Fibroblast of skin of right quadriceps (primary cell): ENCODE measurements at regions not wholly inside any gene's neighbourhood (a gene's known extent, or its start where the extent isn't known, plus 50 kb on each side); places are given as distances from the start of the nearest gene placed in this dataset.

Source experiments
- DNase-seq: peaks from one replicate; pipeline ENCODE4 v3.0.0-alpha.2; 2013

- DNase-seq, result no peak
Observed at GRCh38 chr1:72365693-72366092, 83.4 kb upstream of the NEGR1 start.

DNA sequence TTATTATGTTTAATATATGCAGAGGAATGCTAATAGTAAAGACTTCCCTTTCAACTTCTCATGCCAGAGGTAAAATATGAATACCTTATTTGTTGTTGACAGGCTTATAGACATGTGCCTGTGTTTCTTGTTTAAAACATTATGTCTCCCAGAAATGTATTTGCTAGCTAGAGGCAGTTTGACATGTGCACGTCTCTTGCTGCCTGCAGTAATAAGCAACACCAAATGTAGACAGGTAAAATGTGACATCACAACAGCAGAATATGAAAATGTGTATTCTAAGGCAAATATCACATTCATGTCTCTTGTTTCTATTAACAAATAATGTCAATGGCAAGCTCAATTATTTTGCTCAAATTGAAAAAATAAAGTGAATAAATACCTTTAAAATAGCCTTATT is 80.2 kb upstream of the NEGR1 start:
- DNase-seq, result no peak

GRCh38 chr1:72357411-72357810 is 75.1 kb upstream of the NEGR1 start:
- DNase-seq, result peak; percentile 8

GRCh38 chr1:72355899-72356298 is 73.6 kb upstream of the NEGR1 start:
- no peak for DNase-seq

DNA sequence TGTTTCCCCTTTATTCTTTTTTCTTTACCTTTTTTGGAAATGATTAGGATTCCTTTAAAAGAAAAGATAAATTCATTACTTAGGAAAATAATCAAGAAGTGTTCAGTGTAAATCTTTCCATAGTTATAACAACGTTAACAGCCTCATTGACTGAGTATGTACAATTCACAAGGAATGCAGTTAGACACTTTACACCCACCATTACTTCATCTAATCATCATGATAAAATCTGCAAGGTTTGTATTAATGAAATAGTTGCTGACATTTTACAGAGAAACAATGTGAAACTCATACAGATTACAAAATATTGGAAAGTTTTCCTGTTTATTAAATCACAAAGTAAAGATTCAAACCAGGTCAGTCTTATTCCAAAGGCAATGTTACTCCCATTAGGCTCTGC is 59.3 kb upstream of the NEGR1 start:
- DNase-seq, result no peak

DNA sequence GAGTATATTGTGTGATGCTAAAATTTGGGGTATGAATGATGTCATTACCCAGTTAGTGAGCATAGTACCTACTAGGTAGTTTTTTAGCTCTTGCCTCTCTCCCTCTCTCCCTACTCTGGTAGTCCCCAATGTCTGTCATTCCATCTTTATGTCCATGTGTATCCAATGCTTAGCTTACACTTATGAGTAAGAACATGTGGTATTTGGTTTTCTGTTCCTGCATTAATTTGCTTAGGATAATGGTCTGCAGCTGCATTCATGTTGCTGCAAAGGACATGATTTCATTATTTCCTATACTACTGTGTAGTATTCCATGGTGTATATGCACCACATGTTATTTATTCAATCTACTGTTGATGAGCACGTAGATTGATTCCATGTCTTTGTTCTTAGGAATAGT is 54.4 kb upstream of the NEGR1 start:
- DNase-seq, result peak; percentile 53
